ENCODE measurements at regions not wholly inside any gene's neighbourhood (a gene's known extent, or its start where the extent isn't known, plus 50 kb on each side); places are given as distances from the start of the nearest gene placed in this dataset.

DNA sequence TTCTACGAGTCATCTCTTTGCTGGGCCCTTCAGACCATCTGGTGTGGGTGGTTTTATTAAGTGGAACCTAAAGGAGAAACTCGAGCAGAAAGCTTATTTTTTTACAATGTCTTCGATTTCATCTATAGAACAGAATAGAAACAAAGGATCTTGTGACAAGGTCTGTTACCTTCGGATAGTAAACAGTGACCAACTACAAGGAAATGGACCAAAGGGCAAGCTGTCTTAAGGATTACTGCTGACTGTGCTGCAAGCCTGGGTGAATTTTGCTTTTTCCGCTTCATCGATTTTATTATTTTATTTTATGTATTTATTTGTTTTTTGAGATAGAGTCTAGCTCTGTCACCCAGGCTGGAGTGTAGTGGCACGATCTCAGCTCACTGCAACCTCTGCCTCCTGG is 348.9 kb upstream of the ERCC4 start:
- no peak overlapping the region for H3K27ac ChIP-seq (ENCODE audit: low read length)
- Mint-ChIP-seq H3K9me3 (peaks cover 4 to 6% of the 10 kb centered on the region in 2 donors), H3K36me3 (no peaks in the 10 kb centered on the region), H3K27ac (no peak overlapping the region), H3K4me1 (no peaks in the 10 kb centered on the region), H3K27me3 (ENCODE audit: low read depth in 2 of 2) (no peaks in the 10 kb centered on the region), H3K4me3 (no peak overlapping the region)
- no peaks in the 10 kb centered on the region for H3K4me1 ChIP-seq (ENCODE audit: control insufficient read depth, insufficient read depth, low read length)
- no peak overlapping the region for H3K4me3 ChIP-seq (ENCODE audit: low read length)
- 87% methylated on average over 7 of the region's 7 CpGs for WGBS (ENCODE audit: insufficient coverage)
- H3K36me3 ChIP-seq (ENCODE audit: control insufficient read depth, insufficient read depth, low read length) = no peaks in the 10 kb centered on the region
- no peak for TF ChIP-seq CTCF (IDR thresholded peaks at IDR 0.05)
- no peaks in the 10 kb centered on the region for H3K27me3 ChIP-seq (ENCODE audit: control insufficient read depth, insufficient read depth, low read length)
- intact Hi-C loops (cut with micrococcal nuclease) = no loop called here
- DNase-seq = no peak
- H3K9me3 ChIP-seq (ENCODE audit: control insufficient read depth, insufficient read depth, low read length) = no peaks in the 10 kb centered on the region
- ATAC-seq = no peak

GRCh38 chr16:13573903-13574302 is 346.1 kb upstream of the ERCC4 start:
- Histone ChIP-seq H3K36me3 (ENCODE audit: control insufficient read depth, insufficient read depth, low read length) (no peaks in the 10 kb centered on the region), H3K9me3 (ENCODE audit: control insufficient read depth, insufficient read depth, low read length) (no peaks in the 10 kb centered on the region), H3K4me3 (ENCODE audit: low read length) (no peak overlapping the region), H3K27ac (ENCODE audit: low read length) (no peak overlapping the region), H3K4me1 (ENCODE audit: control insufficient read depth, insufficient read depth, low read length) (no peaks in the 10 kb centered on the region), H3K27me3 (ENCODE audit: control insufficient read depth, insufficient read depth, low read length) (no peaks in the 10 kb centered on the region)
- Mint-ChIP-seq H3K4me3 (no peak overlapping the region), H3K27me3 (ENCODE audit: low read depth in 2 of 2) (no peaks in the 10 kb centered on the region), H3K4me1 (no peaks in the 10 kb centered on the region), H3K9me3 (peaks cover 4 to 6% of the 10 kb centered on the region in 2 donors), H3K27ac (no peak overlapping the region), H3K36me3 (no peaks in the 10 kb centered on the region)
- ATAC-seq = no peak
- intact Hi-C loops (cut with micrococcal nuclease) = no loop called here
- WGBS (ENCODE audit: insufficient coverage) = 85% methylated on average over 3 of the region's 3 CpGs
- no peak for TF ChIP-seq CTCF (IDR thresholded peaks at IDR 0.05)
- DNase-seq = no peak

DNA sequence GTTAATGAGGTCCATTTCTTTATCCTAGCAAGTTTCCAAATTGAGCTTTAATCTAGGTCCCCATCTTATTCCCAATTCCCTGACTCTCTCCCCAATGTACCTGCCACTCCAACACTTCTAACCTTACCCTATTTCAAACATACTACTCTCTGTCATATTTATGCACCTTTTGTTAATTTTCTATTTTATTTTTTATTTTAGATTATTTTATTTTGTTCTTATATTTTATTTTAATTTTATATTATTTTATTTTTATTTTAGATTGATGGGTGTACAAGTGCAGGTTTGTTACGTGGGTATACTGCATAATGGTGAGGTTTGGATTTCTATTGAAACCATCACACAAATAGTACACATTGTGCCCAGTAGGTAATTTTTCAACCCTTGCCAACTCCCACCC is 333.9 kb upstream of the ERCC4 start:
- ATAC-seq (no peak), DNase-seq (no peak)
- no peaks in the 10 kb centered on the region for H3K36me3 ChIP-seq (ENCODE audit: control insufficient read depth, insufficient read depth, low read length)
- Mint-ChIP-seq H3K4me1 (no peaks in the 10 kb centered on the region), H3K36me3 (no peaks in the 10 kb centered on the region), H3K9me3 (peaks cover 0 to 4% of the 10 kb centered on the region in 2 donors), H3K4me3 (no peak overlapping the region), H3K27me3 (ENCODE audit: low read depth in 2 of 2) (no peaks in the 10 kb centered on the region), H3K27ac (no peak overlapping the region)
- no peak for TF ChIP-seq CTCF (IDR thresholded peaks at IDR 0.05)
- H3K27ac ChIP-seq (ENCODE audit: low read length) = no peak overlapping the region
- H3K9me3 ChIP-seq (ENCODE audit: control insufficient read depth, insufficient read depth, low read length) = no peaks in the 10 kb centered on the region
- H3K27me3 ChIP-seq (ENCODE audit: control insufficient read depth, insufficient read depth, low read length) = no peaks in the 10 kb centered on the region
- no peaks in the 10 kb centered on the region for H3K4me1 ChIP-seq (ENCODE audit: control insufficient read depth, insufficient read depth, low read length)
- WGBS (ENCODE audit: insufficient coverage) = no CpG with 5 or more reads among the region's 1 CpG
- no peak overlapping the region for H3K4me3 ChIP-seq (ENCODE audit: low read length)
- intact Hi-C loops (cut with micrococcal nuclease) = no loop called here

- Mint-ChIP-seq H3K36me3 (no peaks in the 10 kb centered on the region), H3K4me3 (no peak overlapping the region)
Measured at GRCh38 chr16:13587181-13587580, 332.8 kb upstream of the ERCC4 start.

More at GRCh38 chr16:13587181-13587580, 332.8 kb upstream of the ERCC4 start:
- no peaks in the 10 kb centered on the region for H3K36me3 ChIP-seq (ENCODE audit: control insufficient read depth, insufficient read depth, low read length)
- no peaks in the 10 kb centered on the region for H3K9me3 ChIP-seq (ENCODE audit: control insufficient read depth, insufficient read depth, low read length)
- H3K27ac ChIP-seq (ENCODE audit: low read length) = no peak overlapping the region
- Mint-ChIP-seq H3K27ac (no peak overlapping the region), H3K4me1 (no peaks in the 10 kb centered on the region), H3K9me3 (peaks cover 0 to 4% of the 10 kb centered on the region in 2 donors), H3K27me3 (ENCODE audit: low read depth in 2 of 2) (no peaks in the 10 kb centered on the region)
- no peak for TF ChIP-seq CTCF (IDR thresholded peaks at IDR 0.05)
- no peaks in the 10 kb centered on the region for H3K4me1 ChIP-seq (ENCODE audit: control insufficient read depth, insufficient read depth, low read length)
- intact Hi-C loops (cut with micrococcal nuclease) = no loop called here
- no peak overlapping the region for H3K4me3 ChIP-seq (ENCODE audit: low read length)
- WGBS (ENCODE audit: insufficient coverage) = 100% methylated on average over 1 of the region's 1 CpG
- no peak for ATAC-seq
- no peak for DNase-seq
- H3K27me3 ChIP-seq (ENCODE audit: control insufficient read depth, insufficient read depth, low read length) = no peaks in the 10 kb centered on the region

All from natural killer cell (primary cell).